ENCODE measurements at regions not wholly inside any gene's neighbourhood (a gene's known extent, or its start where the extent isn't known, plus 50 kb on each side); places are given as distances from the start of the nearest gene placed in this dataset.
A peak's percentile ranks its signal among the peaks of the same experiment; 100 is the strongest.
"Not testable (repeated sequence)": the region's sequence is repeated elsewhere in the genome, so short reads cannot be mapped to it uniquely, and the experiment has no call there.

DNA sequence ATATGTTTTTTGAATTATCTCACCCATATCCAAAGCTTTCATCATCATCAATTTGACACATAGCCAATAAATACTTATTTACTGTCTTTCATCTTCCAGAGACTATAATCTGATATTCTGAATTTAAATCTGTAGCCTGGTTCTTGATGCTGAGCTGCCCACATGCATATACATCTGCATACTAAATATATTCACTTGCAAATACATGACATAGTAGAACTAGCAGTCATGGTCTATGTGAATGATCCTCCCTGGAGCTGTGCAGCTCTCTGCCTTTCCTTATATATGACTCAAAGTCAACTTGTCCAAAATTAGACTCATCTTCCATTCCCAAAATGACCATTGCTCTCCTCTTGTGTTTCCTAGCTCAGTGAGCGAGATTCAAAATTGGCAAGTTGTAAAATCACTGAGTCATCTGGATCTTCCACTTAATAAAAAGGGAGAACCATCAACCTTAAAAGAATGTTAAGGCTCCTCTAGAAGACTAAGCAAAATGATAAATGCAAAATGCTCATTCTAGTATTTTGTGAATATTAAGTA lies 448.2 kb downstream of the PPARGC1A start:
- DNase-seq = no peak
- intact Hi-C loops (cut with DNase I) = no loop called here

DNA sequence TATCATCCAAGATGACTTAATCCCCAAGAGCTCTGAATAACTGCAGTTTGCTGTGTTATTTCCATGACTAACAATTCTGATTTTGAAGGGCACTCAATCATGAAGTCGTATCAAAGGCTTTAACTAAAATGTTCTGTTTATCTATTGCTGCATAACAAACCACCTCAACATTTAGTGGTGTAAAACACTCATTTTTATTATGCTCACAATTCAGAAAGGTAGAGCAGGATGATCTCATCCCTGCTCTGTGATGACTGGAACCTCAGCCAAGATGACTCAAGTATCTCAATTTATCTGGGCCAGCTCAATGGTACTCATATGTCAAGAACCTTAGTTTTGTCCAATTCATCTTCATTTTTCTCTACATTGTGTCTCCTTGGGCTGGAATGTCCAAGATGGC lies 451.1 kb downstream of the PPARGC1A start:
- DNase-seq = no peak
- intact Hi-C loops (cut with DNase I) = no loop called here

DNA sequence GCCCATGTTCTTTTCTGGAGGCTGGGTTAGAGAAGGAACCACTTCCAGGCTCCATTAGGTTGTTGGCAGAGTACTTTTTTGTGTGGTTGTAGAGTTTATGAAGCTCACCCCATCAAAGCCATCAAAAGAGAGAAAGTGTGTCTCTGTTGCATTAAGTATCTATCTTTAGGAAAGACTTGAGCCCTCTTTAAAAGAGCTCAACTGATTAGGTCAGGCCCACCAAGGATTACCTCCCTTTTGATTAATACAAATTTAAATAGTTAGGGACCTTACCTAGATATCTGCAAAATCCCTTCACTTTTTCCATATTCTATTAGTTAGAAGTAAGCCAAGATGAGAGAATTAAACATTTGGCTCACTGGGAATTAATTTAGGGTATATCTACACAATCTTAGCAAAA lies 460.4 kb downstream of the PPARGC1A start:
- intact Hi-C loops (cut with DNase I) = no loop called here
- DNase-seq = no peak

DNA sequence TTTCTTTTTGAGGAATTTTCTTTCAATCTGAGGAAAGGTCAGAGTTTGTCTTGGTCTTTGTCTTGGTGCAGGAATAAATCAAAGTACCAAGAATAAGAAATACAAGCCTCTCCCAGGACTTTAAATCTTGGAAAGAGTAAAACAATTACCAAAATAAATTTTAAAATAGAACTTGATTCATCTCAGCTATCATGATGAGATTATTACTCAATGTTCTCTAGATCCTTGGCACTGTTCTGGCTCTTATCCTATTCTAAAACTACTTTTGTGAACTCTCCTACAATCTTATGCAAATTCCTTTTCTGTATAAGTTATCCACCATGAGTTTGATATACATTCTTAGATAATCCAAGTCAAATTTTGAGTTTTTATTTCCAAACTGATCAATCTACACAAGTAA lies 464.3 kb downstream of the PPARGC1A start:
- intact Hi-C loops (cut with DNase I) = no loop called here
- no peak for DNase-seq

DNA sequence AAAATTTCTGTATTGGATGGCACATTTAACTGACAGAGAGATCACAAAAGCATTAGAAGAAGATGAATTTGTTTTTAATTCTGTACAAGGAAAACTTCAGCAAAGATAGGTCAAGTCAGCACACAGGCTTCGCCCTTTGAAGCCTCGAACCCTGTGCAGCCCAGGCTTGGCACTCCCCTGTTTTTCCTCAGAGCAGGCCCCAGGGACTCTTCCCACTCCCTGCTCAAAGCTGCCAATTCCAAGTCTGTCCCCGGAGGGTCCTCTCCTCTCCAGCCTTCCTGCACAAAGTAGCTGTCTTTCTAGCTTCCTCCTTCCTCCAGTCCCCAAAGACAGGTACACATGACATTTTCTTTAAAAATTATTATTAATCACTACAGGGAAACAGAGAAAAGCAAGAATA lies 466.3 kb downstream of the PPARGC1A start:
- DNase-seq = no peak
- intact Hi-C loops (cut with DNase I) = no loop called here

DNA sequence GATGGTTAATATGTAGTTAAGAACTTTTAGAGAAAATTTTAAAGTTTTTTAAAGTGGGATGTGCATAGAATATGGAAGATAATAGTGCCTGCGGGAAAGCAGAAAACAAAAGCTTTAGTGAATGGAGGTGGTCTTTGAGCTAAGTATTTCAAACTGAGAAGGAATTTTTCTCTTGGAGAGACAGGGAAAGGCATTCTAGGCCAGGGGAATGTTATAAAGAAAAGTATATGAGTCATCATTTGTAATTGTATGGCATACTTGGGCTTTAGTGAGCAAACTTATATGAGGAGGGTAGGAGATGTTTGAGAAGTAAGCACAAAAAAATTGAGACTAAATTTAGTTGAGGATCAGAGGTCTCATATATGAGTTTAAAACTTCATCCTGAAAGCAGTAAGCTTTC lies 467.0 kb downstream of the PPARGC1A start:
- intact Hi-C loops (cut with DNase I) = no loop called here
- DNase-seq = no peak

DNA sequence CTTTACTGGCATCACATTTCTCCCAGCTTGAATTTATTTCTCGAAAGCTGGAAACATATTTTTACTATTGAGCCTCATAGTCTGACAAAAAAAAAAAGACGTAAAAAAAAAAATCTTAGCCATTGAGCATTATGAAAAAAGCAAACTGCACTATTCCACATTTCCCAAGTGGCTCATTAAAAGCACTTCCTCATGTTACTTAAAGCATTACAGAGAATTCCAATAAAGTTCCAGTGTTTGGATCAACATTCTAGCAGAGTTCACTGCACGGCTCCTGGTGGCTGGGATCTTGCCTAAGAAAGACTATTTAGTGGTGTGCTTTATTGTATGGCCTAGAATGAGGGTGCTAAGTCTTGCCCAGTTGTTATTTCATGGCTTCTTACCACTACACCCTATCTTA lies 476.2 kb downstream of the PPARGC1A start:
- DNase-seq = no peak
- intact Hi-C loops (cut with DNase I) = no loop called here

DNA sequence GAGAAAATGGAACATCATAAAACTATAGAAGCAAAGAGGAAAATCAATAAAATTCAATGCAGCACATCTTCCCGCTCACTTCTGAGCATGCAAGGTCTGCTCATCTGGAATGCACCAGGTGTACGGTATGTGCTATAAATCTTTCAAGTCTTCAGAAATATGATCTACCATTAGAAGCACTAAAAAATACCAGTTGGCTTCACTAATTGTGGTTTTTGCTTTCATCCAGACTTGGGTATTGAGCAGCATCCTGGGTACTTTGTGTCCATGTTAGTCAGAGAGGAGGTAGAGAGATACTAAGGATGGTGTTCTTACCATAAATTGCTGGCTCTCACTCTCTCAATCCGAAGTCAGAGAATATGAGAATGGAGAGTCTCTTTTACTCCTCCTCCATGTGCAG lies 477.1 kb downstream of the PPARGC1A start:
- intact Hi-C loops (cut with DNase I) = no loop called here
- no peak for DNase-seq

DNA sequence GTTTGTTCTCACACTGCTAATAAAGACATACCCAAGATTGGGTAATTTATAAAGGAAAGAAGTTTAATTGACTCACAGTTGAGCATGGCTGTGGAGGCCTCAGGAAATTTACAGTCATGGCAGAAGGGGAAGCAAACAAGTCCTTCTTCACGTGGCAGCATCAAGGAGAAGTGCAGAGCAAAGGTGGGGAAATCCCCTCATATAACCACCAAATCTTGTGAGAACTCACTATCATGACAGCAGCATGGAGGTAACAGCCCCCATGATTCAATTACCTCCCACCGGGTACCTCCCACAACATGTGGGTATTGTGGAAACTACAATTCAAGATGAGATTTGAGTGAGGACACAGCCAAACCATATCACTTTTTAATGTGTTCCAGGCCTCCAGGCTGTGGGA lies 480.9 kb downstream of the PPARGC1A start:
- DNase-seq; intact Hi-C loops (cut with DNase I): not testable (repeated sequence)

DNA sequence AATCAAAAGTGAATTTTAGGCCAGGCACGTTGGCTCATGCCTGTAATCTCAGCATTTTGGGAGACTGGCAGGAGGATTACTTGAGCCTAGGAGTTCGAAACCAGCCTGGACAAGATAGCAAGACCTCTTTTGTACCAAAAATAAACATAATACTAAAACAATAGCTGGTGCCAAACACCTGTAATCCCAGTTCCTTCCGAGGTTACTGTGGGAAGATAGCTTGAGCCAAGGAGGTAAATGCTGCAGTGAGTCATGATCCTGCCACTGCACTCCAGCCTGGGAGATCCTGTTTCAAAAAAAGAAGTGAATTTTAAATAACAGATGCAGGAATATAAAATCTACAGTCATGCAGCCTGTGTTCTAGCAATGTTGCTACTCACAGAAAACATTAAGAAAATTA lies 488.3 kb downstream of the PPARGC1A start:
- intact Hi-C loops (cut with DNase I) = no loop called here
- DNase-seq = no peak

DNA sequence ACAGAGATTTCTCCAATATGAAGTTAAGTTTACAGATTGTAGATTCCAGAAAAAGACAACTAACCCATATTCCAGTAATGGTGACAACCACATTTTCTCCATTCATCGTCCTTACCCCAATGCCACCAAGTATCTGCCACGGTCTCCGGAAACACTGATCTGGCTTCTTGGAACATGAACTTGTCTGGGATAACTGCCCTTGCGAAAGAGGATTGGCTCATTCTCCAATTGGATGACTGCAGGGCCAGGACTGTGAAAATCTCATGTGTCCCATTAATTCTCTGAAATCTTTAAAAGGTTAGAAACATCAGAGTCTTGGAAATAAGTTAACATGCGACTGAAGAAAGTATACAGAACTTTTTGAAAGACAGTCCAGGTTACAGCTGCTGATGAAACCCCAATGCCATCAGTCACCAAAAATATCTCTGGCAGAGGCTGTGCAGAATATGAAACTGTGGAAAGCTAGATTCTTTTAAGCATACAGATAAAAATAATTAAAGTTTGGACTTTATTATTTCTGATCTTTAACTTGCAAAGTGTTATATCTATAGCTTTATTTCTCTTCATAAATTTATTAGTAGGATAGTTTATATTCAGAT lies 496.9 kb downstream of the PPARGC1A start:
- intact Hi-C loops (cut with DNase I) = no loop called here
- DNase-seq = no peak

DNA sequence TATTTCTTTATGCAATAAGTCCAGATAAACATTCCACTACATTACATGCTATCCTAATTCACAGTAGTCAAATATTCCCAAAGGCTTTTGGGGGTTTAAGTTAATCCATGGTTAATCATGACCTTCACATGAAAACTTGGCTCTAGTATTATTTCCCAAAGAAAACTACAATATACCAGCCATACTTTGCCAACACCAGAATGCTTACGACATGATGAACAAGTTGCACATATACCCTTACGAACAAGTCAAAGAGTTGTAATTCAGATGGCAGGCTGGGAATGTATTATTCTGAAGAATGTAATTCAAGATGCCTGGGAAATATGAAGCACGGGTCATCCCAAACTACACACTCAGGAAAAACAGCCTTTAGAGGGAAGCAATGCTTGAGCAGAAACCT lies 499.6 kb downstream of the PPARGC1A start:
- DNase-seq = no peak
- intact Hi-C loops (cut with DNase I) = no loop called here

DNA sequence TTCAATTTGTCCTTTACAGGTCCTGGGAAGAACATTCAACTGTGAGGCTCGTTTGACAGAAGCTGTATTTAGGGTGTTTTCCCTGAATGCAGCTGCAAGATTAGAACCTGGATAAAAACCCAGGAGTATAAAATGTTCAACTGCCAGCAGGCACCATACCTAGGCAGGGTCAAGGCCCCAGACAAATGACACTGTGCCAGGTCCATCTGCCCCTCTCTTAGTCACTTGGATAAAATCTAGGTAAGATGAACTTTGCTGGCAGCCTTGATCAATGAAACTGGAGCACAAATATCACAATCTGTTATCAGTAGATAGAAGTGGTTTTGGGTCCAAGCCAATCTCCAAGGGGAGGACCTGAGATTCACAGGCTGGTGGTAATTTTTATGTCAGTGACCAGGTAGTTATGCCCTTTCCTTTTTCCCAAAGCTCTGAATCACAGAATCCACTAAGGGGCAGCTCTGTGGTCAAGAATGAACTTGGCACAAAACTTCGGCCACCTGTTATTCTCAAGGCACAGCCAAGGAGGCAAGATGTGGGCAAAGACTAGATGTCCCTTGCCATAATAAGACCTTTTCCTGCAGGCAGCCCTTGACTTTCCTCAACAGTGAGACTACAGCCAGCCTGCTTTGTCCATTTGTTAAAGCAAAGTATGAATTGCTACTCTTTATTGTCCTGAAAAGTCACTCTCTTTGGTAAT lies 501.0 kb downstream of the PPARGC1A start:
- no peak for DNase-seq
- intact Hi-C loops (cut with DNase I) = no loop called here

DNA sequence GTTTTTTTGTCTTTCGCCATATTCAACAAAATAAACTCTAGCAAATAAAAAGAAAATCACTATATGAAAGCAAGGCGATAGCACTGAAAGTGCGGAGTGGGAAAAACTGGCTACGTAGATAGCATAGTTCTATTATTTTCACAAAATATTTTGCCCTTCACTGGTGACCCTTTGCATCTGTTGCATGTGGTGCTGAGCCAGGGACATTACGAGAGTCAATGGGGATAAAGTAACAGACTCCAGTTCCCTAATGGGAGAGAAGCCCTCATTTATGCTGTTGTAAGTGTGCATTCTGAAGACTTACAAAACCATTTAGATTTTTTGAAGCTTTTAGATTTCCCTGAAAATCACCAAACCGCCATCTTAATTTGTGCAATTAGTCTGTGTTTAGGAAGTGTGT lies 501.6 kb downstream of the PPARGC1A start:
- no peak for DNase-seq
- intact Hi-C loops (cut with DNase I) = no loop called here

DNA sequence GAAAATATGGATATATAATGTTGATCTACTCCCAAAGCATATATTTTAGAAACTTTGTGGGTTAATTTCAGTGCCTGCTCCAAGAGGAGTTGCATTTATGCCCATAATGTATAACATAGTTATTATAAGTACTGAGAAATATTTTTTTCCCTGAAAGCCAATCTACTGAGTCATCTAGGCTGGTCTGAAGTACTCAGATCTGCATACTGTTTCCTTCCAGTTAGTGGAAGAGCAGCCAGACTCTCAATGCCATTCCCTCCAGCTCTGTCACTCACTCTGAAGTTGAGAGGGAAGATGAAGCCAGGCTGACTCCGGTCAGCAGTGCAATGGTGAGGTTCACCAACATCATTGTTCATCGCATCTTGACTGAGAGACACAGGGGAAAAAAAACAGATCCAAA lies 505.1 kb downstream of the PPARGC1A start:
- DNase-seq = no peak
- intact Hi-C loops (cut with DNase I) = no loop called here

DNA sequence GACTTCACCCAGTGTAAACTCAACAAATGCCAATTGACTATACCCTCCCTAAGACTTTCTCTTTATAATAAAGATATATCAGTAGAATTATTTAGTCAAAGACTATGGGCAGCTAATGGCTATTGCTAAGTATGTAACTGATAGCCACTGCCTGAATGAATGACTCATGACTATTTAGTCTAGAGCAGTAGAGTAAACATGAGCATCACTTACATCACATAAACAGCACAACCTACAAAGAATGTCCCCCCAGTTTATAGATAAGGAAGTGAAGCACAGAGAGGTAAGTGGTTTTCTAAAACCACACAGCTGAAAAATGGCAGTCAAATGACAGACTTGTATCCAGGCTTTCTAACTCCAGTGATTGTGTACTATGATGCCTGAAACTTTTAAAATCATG lies 507.0 kb downstream of the PPARGC1A start:
- no peak for DNase-seq
- intact Hi-C loops (cut with DNase I) = no loop called here

DNA sequence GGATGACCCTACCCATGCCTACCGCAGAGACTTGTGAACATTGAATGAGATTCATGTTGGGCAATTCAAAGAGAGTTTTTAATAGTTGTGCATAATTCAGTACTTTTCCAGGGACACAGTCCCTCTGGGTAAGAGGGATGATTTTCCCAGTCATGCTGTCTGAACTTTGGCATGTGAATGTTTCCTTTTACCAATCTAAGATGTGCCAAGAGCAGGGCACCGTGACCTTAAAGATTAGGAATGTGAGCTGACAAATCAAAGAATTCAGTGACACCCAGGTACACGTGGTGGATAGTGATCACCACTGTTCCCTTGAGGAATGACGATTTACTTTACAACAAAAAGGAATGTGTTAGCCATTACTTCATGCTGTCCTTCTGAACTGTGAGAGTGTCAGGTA lies 515.6 kb downstream of the PPARGC1A start:
- DNase-seq = no peak
- intact Hi-C loops (cut with DNase I) = no loop called here

DNA sequence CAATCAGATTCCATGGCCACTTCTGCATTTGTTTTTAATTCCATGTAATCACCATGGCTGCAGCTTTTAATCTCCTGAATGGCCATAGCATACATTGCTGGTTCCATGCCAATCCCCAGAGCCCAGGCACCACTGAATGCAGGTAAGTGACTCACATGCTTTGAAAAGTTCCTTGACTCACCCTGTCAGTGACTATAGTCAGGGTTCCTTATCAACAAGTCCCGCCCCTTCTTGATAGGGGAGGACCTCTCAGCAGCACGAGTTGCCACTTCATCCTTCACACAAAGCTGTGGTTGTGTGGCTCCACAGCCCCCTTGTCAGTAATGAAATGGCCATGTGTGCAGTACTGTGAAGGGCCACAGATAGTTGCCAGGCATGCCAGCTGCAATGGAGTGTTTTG lies 516.6 kb downstream of the PPARGC1A start:
- peak in 13 of 42 donors; percentile 4 to 49 (median 10) for DNase-seq
- intact Hi-C loops (cut with DNase I) = no loop called here

DNA sequence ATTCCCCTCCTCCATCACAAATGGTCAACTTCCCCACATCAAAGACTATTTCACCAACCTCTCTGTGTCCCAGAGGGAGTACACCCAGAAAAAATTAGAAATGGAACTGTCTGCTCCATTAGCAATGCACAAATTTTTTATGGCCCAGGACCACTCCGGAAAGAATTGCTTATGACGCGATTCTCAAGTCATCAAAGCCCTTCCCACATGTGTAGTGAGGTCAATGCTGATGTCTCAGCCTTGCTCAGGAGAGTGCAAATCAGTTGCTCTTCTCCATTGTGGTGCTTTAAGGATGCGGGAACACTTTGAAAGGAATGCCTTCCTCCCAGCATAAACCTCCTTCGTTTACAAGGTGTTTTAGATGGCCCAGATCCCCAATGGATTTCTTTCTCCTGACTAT lies 518.3 kb downstream of the PPARGC1A start:
- no peak for DNase-seq
- intact Hi-C loops (cut with DNase I) = no loop called here

DNA sequence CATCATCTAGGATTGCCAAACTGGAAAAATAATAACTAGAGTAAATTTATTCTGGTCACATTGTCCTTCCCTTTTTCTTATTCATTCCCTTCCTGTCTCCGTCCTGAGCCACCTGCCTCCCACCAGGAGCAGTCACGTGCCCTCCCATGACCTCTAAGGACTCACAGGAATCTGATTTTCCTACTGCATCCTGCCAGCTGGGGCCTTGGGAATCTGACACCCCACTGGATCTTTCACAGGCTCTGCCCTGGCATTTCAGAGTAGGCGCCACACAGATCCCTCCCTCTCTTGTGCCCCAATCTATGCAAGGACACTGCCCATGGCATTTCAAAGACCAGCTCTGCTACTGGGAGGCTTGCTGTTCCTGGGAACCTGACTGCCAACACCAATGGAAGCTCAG lies 520.5 kb downstream of the PPARGC1A start:
- intact Hi-C loops (cut with DNase I) = no loop called here
- DNase-seq = no peak

DNA sequence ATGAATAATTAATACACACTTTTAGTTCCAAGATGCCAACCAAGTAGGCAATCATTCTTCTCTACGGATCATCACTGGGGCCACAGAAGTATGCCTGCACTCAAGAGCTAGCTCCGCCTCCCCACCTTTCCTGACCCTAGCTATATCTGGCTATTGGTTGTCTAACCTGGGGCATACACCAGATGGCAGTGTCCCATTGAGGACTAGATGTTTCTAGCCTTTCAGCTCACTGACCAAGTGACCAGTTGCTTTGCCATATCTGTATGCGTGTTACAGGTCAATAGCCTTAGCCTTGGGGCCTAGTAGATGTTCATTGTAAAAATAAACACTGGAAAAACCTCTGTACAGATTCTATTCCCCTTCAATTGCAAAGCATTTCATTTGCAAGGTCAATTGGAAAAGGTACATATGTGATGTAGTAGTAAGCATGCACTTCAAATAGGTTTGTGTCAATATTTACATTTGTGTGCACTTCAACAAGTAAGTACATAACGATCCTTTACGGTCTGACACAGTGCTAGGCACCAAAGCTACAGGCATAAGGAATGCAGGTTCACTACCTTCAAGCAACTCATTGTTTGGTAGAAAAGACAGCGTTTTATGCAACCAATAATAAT lies 521.7 kb downstream of the PPARGC1A start:
- intact Hi-C loops (cut with DNase I) = no loop called here

More for the DNA sequence above, 521.7 kb downstream of the PPARGC1A start:
- no peak for DNase-seq

Data from head of caudate nucleus (tissue), 42 donors.